Endothelial cell (in vitro differentiated cells): ENCODE measurements at regions not wholly inside any gene's neighbourhood (a gene's known extent, or its start where the extent isn't known, plus 50 kb on each side); places are given as distances from the start of the nearest gene placed in this dataset.

Experiments
- DNase-seq: peaks from one replicate; pipeline ENCODE4 v3.0.0; 2021; ENCODE audit warnings: low spot score
- H3K27ac Mint-ChIP-seq: one replicate; pipeline ENCODE4 v1.8.0; 2021; ENCODE audit warnings: mixed read lengths, inconsistent platforms; ENCODE audit not compliant: unreplicated experiment
- H3K27me3 Mint-ChIP-seq: one replicate; pipeline ENCODE4 v1.8.0; 2021; ENCODE audit warnings: mild to moderate bottlenecking, moderate library complexity, mixed read lengths, inconsistent platforms; ENCODE audit not compliant: unreplicated experiment
- H3K36me3 Mint-ChIP-seq: one replicate; pipeline ENCODE4 v1.8.0; 2021; ENCODE audit warnings: mild to moderate bottlenecking, low read depth, mixed read lengths, inconsistent platforms; ENCODE audit not compliant: unreplicated experiment
- H3K4me1 Mint-ChIP-seq: one replicate; pipeline ENCODE4 v1.8.0; 2021; ENCODE audit warnings: mild to moderate bottlenecking, mixed read lengths, inconsistent platforms; ENCODE audit not compliant: unreplicated experiment
- H3K4me3 Mint-ChIP-seq: one replicate; pipeline ENCODE4 v1.8.0; 2021; ENCODE audit warnings: mild to moderate bottlenecking, mixed read lengths, inconsistent platforms; ENCODE audit not compliant: unreplicated experiment
- H3K9me3 Mint-ChIP-seq: one replicate; pipeline ENCODE4 v1.8.0; 2021; ENCODE audit warnings: mixed read lengths, inconsistent platforms; ENCODE audit not compliant: unreplicated experiment
- CTCF ChIP-seq: fragments of 200-600 bp; sonication (generic); IDR thresholded peaks from one replicate; pipeline ENCODE4 v1.5.0; 2021; ENCODE audit warnings: antibody characterized with exemption; ENCODE audit not compliant: unreplicated experiment

GRCh38 chr14:25103271-25103670 lies 53.3 kb upstream of the STXBP6 start:
- no peak overlapping the region for H3K27ac Mint-ChIP-seq
- no peaks in the 10 kb centered on the region for H3K36me3 Mint-ChIP-seq
- no peak for TF ChIP-seq CTCF
- no peaks in the 10 kb centered on the region for H3K9me3 Mint-ChIP-seq
- H3K4me1 Mint-ChIP-seq = no peaks in the 10 kb centered on the region
- DNase-seq = no peak
- H3K27me3 Mint-ChIP-seq = no peaks in the 10 kb centered on the region
- no peak overlapping the region for H3K4me3 Mint-ChIP-seq

GRCh38 chr14:25102788-25103187 lies 52.8 kb upstream of the STXBP6 start:
- H3K9me3 Mint-ChIP-seq = no peaks in the 10 kb centered on the region
- H3K27ac Mint-ChIP-seq = no peak overlapping the region
- H3K4me3 Mint-ChIP-seq = no peak overlapping the region
- H3K4me1 Mint-ChIP-seq = no peaks in the 10 kb centered on the region
- no peak for TF ChIP-seq CTCF
- no peak for DNase-seq
- H3K36me3 Mint-ChIP-seq = no peaks in the 10 kb centered on the region
- H3K27me3 Mint-ChIP-seq = peaks cover 2% of the 10 kb centered on the region

GRCh38 chr14:25101276-25101675 lies 51.3 kb upstream of the STXBP6 start:
- DNase-seq = no peak
- no peak for TF ChIP-seq CTCF
- no peaks in the 10 kb centered on the region for H3K4me1 Mint-ChIP-seq
- H3K9me3 Mint-ChIP-seq = no peaks in the 10 kb centered on the region
- H3K4me3 Mint-ChIP-seq = no peak overlapping the region
- H3K27me3 Mint-ChIP-seq = peaks cover 2% of the 10 kb centered on the region
- H3K27ac Mint-ChIP-seq = no peak overlapping the region
- no peaks in the 10 kb centered on the region for H3K36me3 Mint-ChIP-seq
